Transverse colon (tissue), 4 donors: ENCODE measurements at regions not wholly inside any gene's neighbourhood (a gene's known extent, or its start where the extent isn't known, plus 50 kb on each side); places are given as distances from the start of the nearest gene placed in this dataset.

Experiments
- POLR2A ChIP-seq: fragments of 450-650 bp; IDR thresholded peaks from one replicate; pipeline ENCODE4 v1.6.1; 2016; ENCODE audit warnings: antibody characterized with exemption, mild to moderate bottlenecking, moderate library complexity
- POLR2AphosphoS5 ChIP-seq, 3 donors: sonication (generic); formaldehyde crosslinking; IDR thresholded peaks; one replicate each; pipeline ENCODE4 v1.6.1; 2016; ENCODE audit warnings: antibody characterized with exemption in 3 of 3
- TF ChIP-seq, protein P1 (sequence below), 5 experiments: fragments of 200-600 bp in 3 of 5; fragments of 450-650 bp in 2 of 5; sonication (generic) in 3 of 5; IDR thresholded peaks; 1 replicate in 2 of 5; 2 replicates in 3 of 5; pipeline ENCODE4 v1.5.1; 2016 to 2017; ENCODE audit warnings: antibody characterized with exemption in 5 of 5, inconsistent platforms in 3 of 5, mild to moderate bottlenecking in 2 of 5, moderate library complexity in 1 of 5

DNA sequence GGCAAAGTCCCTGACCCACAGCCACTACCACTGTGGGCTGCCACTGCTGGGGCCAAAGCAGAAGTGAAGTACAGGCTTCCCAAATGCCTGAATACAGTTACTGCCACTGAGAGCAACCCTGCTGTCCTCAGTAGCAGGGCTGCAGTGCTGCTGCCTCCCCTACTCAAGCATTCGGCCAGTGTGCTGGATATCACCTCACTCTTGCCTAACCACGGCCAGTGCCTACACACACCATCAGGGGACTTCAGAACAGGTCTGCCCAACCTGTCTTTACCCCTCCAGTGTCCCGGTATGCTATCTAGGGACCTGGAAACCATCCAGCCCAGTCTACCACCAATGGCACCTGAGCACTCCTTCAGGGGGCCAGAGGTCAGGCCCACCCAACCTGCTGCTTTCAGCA, 261.5 kb upstream of the COL8A1 start:
- TF ChIP-seq POLR2A (no peak), POLR2AphosphoS5 (IDR thresholded peaks at IDR 0.05) (no peak)
- TF ChIP-seq, protein P1, sequence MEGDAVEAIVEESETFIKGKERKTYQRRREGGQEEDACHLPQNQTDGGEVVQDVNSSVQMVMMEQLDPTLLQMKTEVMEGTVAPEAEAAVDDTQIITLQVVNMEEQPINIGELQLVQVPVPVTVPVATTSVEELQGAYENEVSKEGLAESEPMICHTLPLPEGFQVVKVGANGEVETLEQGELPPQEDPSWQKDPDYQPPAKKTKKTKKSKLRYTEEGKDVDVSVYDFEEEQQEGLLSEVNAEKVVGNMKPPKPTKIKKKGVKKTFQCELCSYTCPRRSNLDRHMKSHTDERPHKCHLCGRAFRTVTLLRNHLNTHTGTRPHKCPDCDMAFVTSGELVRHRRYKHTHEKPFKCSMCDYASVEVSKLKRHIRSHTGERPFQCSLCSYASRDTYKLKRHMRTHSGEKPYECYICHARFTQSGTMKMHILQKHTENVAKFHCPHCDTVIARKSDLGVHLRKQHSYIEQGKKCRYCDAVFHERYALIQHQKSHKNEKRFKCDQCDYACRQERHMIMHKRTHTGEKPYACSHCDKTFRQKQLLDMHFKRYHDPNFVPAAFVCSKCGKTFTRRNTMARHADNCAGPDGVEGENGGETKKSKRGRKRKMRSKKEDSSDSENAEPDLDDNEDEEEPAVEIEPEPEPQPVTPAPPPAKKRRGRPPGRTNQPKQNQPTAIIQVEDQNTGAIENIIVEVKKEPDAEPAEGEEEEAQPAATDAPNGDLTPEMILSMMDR (IDR thresholded peaks at IDR 0.05), result no peak
